ENCODE measurements at regions not wholly inside any gene's neighbourhood (a gene's known extent, or its start where the extent isn't known, plus 50 kb on each side); places are given as distances from the start of the nearest gene placed in this dataset.

- TF ChIP-seq, protein P1, sequence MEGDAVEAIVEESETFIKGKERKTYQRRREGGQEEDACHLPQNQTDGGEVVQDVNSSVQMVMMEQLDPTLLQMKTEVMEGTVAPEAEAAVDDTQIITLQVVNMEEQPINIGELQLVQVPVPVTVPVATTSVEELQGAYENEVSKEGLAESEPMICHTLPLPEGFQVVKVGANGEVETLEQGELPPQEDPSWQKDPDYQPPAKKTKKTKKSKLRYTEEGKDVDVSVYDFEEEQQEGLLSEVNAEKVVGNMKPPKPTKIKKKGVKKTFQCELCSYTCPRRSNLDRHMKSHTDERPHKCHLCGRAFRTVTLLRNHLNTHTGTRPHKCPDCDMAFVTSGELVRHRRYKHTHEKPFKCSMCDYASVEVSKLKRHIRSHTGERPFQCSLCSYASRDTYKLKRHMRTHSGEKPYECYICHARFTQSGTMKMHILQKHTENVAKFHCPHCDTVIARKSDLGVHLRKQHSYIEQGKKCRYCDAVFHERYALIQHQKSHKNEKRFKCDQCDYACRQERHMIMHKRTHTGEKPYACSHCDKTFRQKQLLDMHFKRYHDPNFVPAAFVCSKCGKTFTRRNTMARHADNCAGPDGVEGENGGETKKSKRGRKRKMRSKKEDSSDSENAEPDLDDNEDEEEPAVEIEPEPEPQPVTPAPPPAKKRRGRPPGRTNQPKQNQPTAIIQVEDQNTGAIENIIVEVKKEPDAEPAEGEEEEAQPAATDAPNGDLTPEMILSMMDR (IDR thresholded peaks at IDR 0.05; ENCODE audit: low read depth, low read length), result no peak
- no peak for TF ChIP-seq EZH2phosphoT487 (IDR thresholded peaks at IDR 0.05; ENCODE audit: low read depth)
These were observed 1293.1 kb upstream of the EYS start for GRCh38 chr6:67000121-67000520.
